A172 (cell line): ENCODE measurements at regions not wholly inside any gene's neighbourhood (a gene's known extent, or its start where the extent isn't known, plus 50 kb on each side); places are given as distances from the start of the nearest gene placed in this dataset.
"Not testable (repeated sequence)": the region's sequence is repeated elsewhere in the genome, so short reads cannot be mapped to it uniquely, and the experiment has no call there.

ENCODE experiments used
- DNase-seq: peaks from one replicate; pipeline ENCODE4 v3.0.0-alpha.2; 2015; ENCODE audit warnings: low spot score

- no peak for DNase-seq
These were observed 77.3 kb upstream of the SLC1A3 start for GRCh38 chr5:36529142-36529541.

- DNase-seq: no peak
These were observed 76.2 kb upstream of the SLC1A3 start for GRCh38 chr5:36530215-36530614.

- DNase-seq: no peak
These were observed 75.0 kb upstream of the SLC1A3 start for GRCh38 chr5:36531401-36531800.

GRCh38 chr5:36535378-36535777, 71.0 kb upstream of the SLC1A3 start:
- DNase-seq: no peak

GRCh38 chr5:36535859-36536615, 70.4 kb upstream of the SLC1A3 start:
- DNase-seq: no peak

GRCh38 chr5:36536616-36537005, 69.8 kb upstream of the SLC1A3 start:
- DNase-seq: no peak

GRCh38 chr5:36537724-36538123, 68.7 kb upstream of the SLC1A3 start:
- DNase-seq: no peak

GRCh38 chr5:36552651-36553393, 53.6 kb upstream of the SLC1A3 start:
- DNase-seq: no peak

GRCh38 chr5:36555035-36555434, 51.4 kb upstream of the SLC1A3 start:
- DNase-seq: not testable (repeated sequence)
